GM10248 (cell line): ENCODE measurements at regions not wholly inside any gene's neighbourhood (a gene's known extent, or its start where the extent isn't known, plus 50 kb on each side); places are given as distances from the start of the nearest gene placed in this dataset.

Experiments
- CTCF ChIA-PET: fragments of 300-600 bp; sonication (Branson Sonifier 250); formaldehyde crosslinking; extraction: SDS; loops from one replicate; lab custom pipeline; 2021; ENCODE audit warnings: antibody characterized with exemption; lab: Yijun Ruan, JAX
- POLR2A ChIA-PET: fragments of 350-650 bp; sonication (Branson Sonifier 250); formaldehyde crosslinking; extraction: SDS; loops from one replicate; lab custom pipeline; 2020; ENCODE audit warnings: antibody characterized with exemption; lab: Yijun Ruan, JAX
- DNase-seq: peaks from one replicate; pipeline ENCODE4 v3.0.0; 2012; ENCODE audit errors: extremely low spot score
- TF ChIP-seq, protein P1 (sequence below): IDR thresholded peaks from 2 replicates; pipeline ENCODE4 v1.5.1; 2012; ENCODE audit warnings: mild to moderate bottlenecking, low read depth; ENCODE audit errors: extremely low read depth, missing control alignments, control extremely low read depth

DNA sequence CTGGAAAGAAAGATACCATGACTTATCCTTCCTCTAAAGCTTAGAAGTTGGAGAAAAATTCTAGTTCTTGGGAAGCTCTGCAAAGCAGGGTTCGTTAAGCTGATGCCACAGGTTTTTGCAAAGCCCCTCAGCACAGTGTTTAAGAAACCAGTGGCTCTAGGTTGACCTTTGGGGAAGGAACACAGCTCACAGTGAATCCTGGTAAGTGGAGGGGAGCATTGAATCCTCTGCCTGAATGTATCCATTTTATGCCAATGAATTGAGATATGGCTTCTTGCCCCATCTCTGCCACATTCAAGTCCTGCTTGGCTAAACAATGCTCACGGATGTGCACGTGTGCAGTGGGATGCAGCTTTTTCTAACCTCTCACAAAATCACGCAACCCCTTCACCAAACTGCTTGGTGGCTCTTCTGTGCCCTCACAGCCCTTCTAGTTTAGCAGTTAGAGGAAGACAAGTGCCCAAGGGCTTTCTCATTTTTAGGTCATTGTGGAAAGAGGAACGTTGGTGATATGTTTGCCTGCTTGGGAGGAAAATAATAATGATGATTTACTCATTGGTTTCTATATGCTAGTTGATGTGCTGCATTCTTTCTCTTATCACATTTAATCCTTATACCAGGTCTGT, 111.3 kb downstream of the DAD1 start:
- ChIA-PET CTCF (interaction anchor here (0.9 to 17.8 kb wide), 21 partner anchors 8 to 384 kb away, joined by 3 to 322 read pairs (median 7); no protein-coding TSS in a partner anchor), POLR2A (interaction anchor here (1.0 to 1.1 kb wide), 2 partner anchors 29 to 78 kb away, joined by 4 to 6 read pairs; no protein-coding TSS in a partner anchor)
- TF ChIP-seq, protein P1, sequence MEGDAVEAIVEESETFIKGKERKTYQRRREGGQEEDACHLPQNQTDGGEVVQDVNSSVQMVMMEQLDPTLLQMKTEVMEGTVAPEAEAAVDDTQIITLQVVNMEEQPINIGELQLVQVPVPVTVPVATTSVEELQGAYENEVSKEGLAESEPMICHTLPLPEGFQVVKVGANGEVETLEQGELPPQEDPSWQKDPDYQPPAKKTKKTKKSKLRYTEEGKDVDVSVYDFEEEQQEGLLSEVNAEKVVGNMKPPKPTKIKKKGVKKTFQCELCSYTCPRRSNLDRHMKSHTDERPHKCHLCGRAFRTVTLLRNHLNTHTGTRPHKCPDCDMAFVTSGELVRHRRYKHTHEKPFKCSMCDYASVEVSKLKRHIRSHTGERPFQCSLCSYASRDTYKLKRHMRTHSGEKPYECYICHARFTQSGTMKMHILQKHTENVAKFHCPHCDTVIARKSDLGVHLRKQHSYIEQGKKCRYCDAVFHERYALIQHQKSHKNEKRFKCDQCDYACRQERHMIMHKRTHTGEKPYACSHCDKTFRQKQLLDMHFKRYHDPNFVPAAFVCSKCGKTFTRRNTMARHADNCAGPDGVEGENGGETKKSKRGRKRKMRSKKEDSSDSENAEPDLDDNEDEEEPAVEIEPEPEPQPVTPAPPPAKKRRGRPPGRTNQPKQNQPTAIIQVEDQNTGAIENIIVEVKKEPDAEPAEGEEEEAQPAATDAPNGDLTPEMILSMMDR: no peak
- DNase-seq: no peak

DNA sequence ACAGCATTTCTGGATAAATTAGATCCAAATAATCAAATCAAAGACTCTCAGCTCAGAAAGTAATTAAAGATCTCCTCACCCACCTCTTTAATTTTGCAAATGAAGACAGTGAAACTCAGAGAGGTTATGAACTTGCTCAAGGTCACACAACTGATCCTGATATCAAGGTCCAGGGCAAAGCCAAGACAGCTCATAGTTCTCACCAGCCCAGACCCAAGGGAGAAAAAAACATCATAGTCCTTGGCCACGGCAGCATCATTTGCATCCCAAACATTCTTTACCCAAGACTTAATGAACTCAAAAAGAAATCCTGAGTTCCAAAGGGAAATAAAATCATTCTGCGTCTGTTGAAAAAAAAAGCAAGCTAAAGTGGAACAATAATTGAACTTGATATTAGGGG, 112.1 kb downstream of the DAD1 start:
- TF ChIP-seq, protein P1: no peak
- POLR2A ChIA-PET: interaction anchor here (0.7 to 1.0 kb wide), 3 partner anchors 30 to 92 kb away, joined by 3 to 6 read pairs (median 3); no protein-coding TSS in a partner anchor
- DNase-seq: no peak
- CTCF ChIA-PET: interaction anchor here (0.9 to 17.8 kb wide), 22 partner anchors 9 to 385 kb away, joined by 3 to 322 read pairs (median 7); no protein-coding TSS in a partner anchor

DNA sequence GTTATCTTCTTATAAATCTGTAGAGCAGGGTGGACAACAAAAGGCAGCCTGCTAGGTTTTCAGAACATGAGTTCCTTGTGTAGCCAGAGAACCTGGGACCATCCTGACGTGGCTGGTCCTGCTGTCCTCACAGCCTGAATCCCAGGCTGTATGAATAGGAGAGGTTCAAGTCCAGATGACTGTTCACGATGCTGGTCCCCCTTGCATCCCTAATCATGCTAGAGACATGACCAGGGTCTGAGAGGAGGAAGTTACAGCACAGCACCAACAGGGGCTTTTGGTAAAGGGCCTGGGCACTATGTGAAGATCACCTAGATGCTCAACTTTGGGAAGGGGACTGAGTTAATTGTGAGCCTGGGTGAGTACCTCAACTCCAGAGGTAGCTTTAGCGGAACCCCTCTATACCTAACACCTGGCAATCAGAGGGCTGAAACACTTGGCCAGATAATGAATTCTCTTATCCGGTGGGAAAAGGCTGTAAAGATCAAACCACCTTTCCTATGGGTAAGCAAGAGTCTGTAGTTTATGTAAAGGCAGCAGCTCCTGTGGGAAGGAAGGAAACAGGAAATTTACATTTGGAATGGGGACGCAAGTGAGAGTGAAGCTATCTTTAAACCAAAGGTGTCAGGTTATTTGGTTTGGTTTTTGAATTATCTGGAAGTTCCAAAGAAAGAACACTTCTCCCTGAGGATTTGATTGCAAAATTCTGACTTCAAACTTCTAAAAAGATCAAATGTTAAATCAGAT, 112.8 kb downstream of the DAD1 start:
- ChIA-PET CTCF (interaction anchor here (0.9 to 17.8 kb wide), 18 partner anchors 9 to 385 kb away, joined by 3 to 322 read pairs (median 8); no protein-coding TSS in a partner anchor), POLR2A (interaction anchor here (0.7 to 1.0 kb wide), 3 partner anchors 31 to 91 kb away, joined by 3 to 6 read pairs (median 3); no protein-coding TSS in a partner anchor)
- TF ChIP-seq, protein P1: no peak
- DNase-seq: no peak

GRCh38 chr14:22475381-22475780, 113.6 kb downstream of the DAD1 start:
- TF ChIP-seq, protein P1: no peak
- ChIA-PET CTCF (interaction anchor here (1.4 to 17.8 kb wide), 8 partner anchors 14 to 173 kb away, joined by 3 to 322 read pairs (median 49); no protein-coding TSS in a partner anchor), POLR2A (no interaction called here)
- DNase-seq: no peak

DNA sequence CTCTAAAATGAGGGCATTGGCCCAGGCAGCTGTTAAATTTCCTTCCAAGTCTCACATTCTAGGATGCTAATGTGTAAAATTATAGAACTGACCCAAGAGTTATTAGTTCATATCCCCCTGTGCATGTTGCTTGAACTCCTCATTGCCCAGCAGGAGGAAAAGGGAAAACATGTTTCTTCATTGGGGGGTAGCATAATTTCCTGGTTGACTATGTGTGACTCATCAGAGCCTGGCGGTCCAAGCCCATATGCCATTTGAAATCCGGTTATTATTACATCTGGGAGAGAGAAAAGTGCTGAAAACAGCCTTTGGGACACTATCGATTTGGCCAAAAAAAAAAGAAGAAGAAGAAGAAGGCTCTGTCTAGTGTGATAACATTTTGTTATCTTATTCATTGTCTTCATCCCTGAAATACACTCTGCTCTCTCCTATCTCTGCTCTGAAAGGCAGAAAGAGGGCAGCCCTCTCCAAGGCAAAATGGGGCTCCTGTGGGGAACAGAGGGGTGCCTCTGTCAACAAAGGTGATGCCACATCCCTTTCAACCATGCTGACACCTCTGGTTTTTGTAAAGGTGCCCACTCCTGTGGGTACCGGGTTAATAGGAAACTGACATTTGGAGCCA, 114.2 kb downstream of the DAD1 start:
- POLR2A ChIA-PET: no interaction called here
- TF ChIP-seq, protein P1: peak; percentile 34
- DNase-seq: no peak
- CTCF ChIA-PET: interaction anchor here (0.9 to 17.8 kb wide), 12 partner anchors 11 to 155 kb away, joined by 3 to 322 read pairs (median 30); no protein-coding TSS in a partner anchor
